DMS53 (cell line): ENCODE measurements at regions not wholly inside any gene's neighbourhood (a gene's known extent, or its start where the extent isn't known, plus 50 kb on each side); places are given as distances from the start of the nearest gene placed in this dataset.
A peak's percentile ranks its signal among the peaks of the same experiment; 100 is the strongest.
"Not testable (repeated sequence)": the region's sequence is repeated elsewhere in the genome, so short reads cannot be mapped to it uniquely, and the experiment has no call there.

Experiments
- DNase-seq: peaks from one replicate; lab custom pipeline; 2025; lab: John Stamatoyannopoulos, UW

GRCh38 chr17:71163813-71164122 is 957.1 kb upstream of the SOX9 start:
- DNase-seq: no peak

DNA sequence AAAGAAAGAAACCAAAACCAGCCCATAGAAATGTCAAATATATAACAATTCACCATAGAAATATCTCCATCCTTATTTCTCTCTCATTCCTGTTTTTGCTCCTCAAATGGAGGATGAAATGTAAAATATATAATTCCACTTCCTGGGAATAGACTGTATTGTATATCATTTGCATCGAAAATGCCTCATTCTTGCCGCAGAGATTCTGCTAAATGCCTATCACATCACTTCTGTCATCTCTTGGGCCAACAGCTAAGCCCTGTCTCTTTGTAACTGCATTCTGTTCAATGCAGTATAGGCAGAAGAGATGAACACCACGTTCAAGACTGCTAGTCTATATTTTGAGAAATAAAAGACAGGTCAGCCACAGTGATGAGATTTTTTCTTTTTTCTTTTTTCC is 956.3 kb upstream of the SOX9 start:
- DNase-seq: peak; percentile 26

DNA sequence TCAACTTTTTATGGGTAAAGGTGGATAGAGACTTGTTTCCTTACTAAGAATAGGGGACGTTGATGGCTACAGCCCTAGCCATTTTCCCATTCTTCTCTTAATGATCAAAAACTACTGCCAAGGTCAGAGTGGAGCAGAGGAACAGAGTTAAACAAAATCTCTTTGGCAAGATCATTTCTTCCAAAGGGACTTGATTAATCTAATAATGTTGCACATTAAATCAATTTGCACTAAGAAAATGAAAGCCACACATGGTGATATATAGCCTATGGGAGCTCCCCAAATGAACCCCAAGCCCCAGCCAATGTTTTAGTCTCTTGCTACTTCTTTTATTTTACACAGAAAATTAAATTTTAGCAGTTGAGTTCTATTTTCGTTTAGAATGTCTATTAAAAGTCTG is 954.5 kb upstream of the SOX9 start:
- no peak for DNase-seq

DNA sequence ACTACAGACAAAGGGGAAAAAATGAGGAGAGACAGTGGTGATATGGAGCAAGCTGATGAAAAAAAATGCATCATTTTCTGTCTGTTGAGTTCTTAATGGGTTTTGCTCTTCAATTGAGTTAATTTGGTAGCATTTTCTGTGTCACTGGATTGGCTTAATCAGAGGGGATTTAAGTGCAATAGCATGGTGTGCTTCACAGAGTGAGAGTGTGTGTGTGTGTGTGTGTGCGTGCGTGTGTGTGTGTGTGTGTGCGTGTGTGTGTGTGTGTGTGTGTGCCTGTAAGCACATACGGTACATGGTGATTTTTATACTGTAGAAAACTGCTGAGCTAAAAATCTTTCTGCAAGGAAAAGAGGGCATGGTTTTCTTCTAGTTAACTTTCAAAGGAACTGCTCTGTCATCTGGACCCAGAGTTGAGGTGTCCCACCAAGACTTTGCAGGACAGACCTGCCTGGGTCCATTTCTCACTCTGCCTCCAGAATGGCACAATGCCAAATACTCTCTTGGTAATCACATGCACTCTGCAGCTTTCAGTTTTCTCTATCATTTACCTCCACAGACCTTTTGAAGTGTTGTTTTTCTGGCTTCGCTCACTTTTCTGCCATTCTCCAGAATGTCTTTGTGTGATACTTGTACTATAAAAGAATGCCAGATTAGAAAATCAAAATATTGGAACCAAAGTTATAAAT is 952.6 kb upstream of the SOX9 start:
- peak; percentile 6 for DNase-seq

- DNase-seq: no peak
Observed at GRCh38 chr17:71170070-71170469, 950.8 kb upstream of the SOX9 start.

- no peak for DNase-seq
Observed at GRCh38 chr17:71171270-71171669, 949.5 kb upstream of the SOX9 start.

DNA sequence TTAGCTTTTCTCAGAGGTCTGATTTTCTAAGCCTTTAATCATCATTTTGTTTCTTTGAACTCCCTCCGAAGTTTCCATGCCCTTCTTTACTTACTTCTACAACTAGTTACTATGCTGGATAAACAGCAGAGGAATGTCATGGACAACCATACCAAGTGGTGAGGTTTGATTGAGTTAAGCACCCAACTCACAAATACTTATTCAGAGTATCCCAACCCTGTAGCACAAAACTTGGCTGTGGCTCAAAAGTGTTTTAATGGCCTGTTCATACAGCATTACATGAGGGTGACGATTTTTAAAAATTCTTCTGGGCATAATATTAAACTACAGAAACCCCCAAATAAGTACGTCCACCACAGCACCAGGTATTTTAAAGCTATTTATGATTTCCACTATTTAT is 946.8 kb upstream of the SOX9 start:
- no peak for DNase-seq

GRCh38 chr17:71176331-71176730 is 944.5 kb upstream of the SOX9 start:
- DNase-seq: no peak

- DNase-seq: no peak
Observed at GRCh38 chr17:71176928-71177443, 943.8 kb upstream of the SOX9 start.

GRCh38 chr17:71180801-71181385 is 939.9 kb upstream of the SOX9 start:
- DNase-seq: peak; percentile 82

GRCh38 chr17:71183066-71183660 is 937.7 kb upstream of the SOX9 start:
- peak; percentile 91 for DNase-seq

DNA sequence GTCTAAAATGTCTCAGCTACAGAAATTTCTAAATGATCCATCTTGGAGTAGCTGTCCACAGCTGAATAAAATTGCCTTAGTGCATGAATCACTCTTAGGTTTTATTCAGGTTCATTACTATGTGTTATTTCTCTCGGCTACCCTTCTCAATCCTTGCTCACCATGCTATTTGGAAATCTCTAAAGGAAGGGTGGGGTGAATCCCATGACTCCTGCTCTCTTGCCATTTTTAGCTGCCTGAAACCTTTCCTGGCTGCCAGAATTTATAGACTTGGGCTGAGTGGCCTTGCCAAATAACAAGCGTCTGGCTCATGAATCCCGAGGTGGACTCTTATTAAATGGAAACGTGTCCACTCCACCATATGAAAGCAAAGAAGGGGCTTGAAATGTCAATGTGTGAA is 936.1 kb upstream of the SOX9 start:
- no peak for DNase-seq

DNA sequence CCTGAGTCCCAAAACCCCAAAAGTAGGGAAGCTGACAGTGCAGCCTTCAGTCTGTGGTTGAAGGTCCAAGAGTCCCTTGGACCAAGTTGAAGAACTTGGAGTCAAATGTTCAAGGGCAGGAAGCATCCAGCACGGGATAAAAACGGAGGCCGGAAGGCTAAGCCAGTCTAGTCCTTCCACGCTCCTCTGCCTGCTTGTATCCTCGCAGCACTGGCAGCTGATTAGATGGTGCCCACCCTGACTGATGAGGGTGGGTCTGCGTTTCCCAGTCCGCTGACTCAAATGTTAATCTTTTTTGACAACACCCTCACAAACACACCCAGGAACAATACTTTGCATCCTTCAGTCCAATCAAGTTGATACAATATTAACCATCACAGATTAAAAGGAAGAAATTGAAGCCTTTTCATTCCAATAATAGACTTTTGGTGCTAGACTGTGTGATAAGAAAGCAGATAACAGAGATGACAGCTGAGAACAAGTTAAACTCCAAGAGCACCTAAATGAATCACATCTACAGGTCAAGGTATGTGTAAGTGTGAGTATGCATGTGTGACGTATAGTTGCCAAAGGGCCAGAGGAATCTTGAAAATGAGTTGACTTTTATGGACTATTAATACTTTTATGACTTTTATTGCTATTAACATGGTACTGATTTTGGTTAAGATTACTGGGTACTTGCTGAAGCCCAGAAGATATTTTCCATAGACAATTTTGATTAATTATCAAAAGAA is 933.5 kb upstream of the SOX9 start:
- DNase-seq: no peak

GRCh38 chr17:71188811-71189492 is 931.9 kb upstream of the SOX9 start:
- DNase-seq: no peak

- DNase-seq: no peak
Observed at GRCh38 chr17:71189493-71189831, 931.4 kb upstream of the SOX9 start.

GRCh38 chr17:71192039-71192555 is 928.7 kb upstream of the SOX9 start:
- no peak for DNase-seq

DNA sequence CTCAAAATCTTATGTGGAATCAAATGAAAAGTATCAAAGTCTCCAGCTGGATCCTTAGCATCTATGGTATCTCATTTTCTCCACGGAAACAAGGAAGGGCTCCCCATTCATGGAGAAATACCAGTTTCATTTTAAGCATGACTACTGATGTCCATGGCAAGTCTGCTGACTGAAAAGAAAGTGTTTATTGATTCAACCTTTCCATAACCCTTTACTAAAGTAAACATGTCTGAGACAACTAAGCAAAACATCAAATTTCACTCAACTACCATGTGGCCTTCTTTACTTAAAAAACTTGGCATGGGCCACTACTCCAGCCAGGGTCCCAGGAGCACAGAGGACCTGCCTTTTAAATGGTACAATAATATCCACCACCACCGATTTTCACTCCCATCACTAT is 928.0 kb upstream of the SOX9 start:
- DNase-seq: no peak

DNA sequence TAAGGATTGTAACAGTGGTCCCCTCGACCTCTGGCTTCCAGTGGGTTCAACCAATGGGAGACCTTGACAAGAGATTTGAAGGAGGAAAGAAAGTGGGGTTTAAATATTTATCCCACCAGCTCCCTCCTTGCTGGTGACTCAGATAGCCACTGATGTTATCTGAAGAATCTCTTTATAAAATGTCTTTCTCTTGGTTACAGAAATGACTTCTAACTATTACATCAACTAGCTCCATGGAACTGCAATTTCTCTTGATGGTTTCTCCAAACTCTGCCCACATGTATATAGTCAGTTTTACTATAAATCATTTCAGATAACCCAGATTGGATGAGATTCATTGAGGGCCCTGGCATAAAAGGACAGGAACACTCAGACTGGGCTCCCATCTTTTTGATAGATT is 920.2 kb upstream of the SOX9 start:
- DNase-seq: no peak

DNA sequence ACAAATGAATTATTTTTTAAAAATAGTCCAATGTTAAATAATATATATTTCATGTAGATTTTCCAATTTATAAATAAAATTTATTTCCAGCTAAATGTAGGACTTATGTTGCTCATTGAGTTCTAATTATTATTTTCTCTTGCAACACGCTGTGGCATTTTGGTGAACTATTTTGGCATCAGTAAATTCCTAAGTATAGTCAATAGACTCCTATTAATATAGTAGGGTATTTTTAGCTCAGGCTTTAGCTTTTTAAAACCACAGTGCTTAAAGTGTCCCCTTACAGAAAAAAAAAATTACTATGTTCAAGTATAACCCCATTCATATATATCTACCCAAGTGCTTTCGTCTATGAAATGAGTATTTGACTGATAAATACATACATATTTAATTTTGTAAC is 919.2 kb upstream of the SOX9 start:
- no peak for DNase-seq

- DNase-seq: no peak
Observed at GRCh38 chr17:71202449-71202848, 918.4 kb upstream of the SOX9 start.

DNA sequence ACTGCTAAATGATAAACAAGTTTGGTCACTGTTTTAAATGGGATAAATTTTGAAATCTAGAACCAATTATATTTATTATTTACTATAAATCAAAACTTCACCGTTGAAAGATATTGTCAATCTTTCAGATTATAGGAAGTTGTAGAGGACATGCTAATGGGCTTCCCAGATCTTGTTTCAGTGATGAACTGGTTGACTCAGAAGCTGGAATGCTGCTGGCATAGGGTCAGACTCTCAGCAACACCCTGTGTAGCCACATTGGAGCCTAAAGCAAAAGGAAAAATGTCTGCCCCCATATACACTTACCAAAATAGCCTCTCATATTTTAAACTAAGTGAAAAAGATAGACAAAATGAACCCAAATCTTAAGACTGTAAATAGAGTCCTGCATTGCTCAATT is 916.9 kb upstream of the SOX9 start:
- no peak for DNase-seq

GRCh38 chr17:71205951-71206350 is 914.9 kb upstream of the SOX9 start:
- DNase-seq: not testable (repeated sequence)
